ENCODE measurements at regions not wholly inside any gene's neighbourhood (a gene's known extent, or its start where the extent isn't known, plus 50 kb on each side); places are given as distances from the start of the nearest gene placed in this dataset.

DNA sequence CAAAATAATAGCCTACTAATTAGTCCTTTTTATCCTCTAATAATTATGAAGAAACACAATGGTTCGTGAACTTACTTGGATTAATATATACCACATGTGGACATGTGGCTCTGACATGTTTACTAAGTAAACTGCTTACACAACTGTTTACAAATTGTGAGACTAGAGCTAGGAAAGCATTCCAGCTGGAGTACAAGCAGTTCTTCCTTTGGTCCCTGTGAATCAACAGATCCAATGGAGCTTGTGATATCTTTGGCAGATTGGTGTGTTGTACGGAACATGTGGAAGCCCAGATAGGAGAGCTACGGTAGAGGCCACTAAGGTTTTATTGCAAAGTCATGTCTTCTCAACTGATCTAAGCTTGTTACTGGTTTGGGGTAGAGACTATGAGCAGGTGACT lies 145.5 kb upstream of the SPRY2 start:
- Histone ChIP-seq H3K9me2 (ENCODE audit: insufficient read depth, low read length) (no peaks in the 10 kb centered on the region), H3K9me3 (ENCODE audit: low read length) (no peaks in the 10 kb centered on the region), H3K27ac (ENCODE audit: low read length) (no peak overlapping the region), H3K27me3 (ENCODE audit: insufficient read depth, low read depth, low read length) (no peaks in the 10 kb centered on the region), H3K4me3 (ENCODE audit: low read length) (no peak overlapping the region), H3K79me2 (replicated peaks; ENCODE audit: insufficient read depth, low read length) (no peaks in the 10 kb centered on the region), H3K9ac (ENCODE audit: low read length) (no peak overlapping the region), H3F3A (ENCODE audit: insufficient read depth, low read length, poor library complexity, severe bottlenecking) (no peaks in the 10 kb centered on the region), H3K36me3 (ENCODE audit: insufficient read depth, low read length) (no peaks in the 10 kb centered on the region), H3K4me2 (ENCODE audit: low read length) (no peak overlapping the region), H2AFZ (ENCODE audit: low read depth, low read length) (no peak overlapping the region), H4K20me1 (ENCODE audit: insufficient read depth) (no peaks in the 10 kb centered on the region)
- TF ChIP-seq EP300 (conservative IDR thresholded peaks at IDR 0.05; ENCODE audit: poor library complexity, severe bottlenecking) (no peak), POLR2AphosphoS5 (IDR thresholded peaks at IDR 0.05) (no peak), EZH2 (IDR thresholded peaks at IDR 0.05; ENCODE audit: borderline replicate concordance, insufficient read depth, low read length, poor library complexity, severe bottlenecking) (no peak), MXI1 (conservative IDR thresholded peaks at IDR 0.05; ENCODE audit: poor library complexity, severe bottlenecking) (no peak)
- TF ChIP-seq, protein P1, sequence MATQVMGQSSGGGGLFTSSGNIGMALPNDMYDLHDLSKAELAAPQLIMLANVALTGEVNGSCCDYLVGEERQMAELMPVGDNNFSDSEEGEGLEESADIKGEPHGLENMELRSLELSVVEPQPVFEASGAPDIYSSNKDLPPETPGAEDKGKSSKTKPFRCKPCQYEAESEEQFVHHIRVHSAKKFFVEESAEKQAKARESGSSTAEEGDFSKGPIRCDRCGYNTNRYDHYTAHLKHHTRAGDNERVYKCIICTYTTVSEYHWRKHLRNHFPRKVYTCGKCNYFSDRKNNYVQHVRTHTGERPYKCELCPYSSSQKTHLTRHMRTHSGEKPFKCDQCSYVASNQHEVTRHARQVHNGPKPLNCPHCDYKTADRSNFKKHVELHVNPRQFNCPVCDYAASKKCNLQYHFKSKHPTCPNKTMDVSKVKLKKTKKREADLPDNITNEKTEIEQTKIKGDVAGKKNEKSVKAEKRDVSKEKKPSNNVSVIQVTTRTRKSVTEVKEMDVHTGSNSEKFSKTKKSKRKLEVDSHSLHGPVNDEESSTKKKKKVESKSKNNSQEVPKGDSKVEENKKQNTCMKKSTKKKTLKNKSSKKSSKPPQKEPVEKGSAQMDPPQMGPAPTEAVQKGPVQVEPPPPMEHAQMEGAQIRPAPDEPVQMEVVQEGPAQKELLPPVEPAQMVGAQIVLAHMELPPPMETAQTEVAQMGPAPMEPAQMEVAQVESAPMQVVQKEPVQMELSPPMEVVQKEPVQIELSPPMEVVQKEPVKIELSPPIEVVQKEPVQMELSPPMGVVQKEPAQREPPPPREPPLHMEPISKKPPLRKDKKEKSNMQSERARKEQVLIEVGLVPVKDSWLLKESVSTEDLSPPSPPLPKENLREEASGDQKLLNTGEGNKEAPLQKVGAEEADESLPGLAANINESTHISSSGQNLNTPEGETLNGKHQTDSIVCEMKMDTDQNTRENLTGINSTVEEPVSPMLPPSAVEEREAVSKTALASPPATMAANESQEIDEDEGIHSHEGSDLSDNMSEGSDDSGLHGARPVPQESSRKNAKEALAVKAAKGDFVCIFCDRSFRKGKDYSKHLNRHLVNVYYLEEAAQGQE (IDR thresholded peaks at IDR 0.05; ENCODE audit: borderline replicate concordance), result no peak
- TF ChIP-seq, protein P2, sequence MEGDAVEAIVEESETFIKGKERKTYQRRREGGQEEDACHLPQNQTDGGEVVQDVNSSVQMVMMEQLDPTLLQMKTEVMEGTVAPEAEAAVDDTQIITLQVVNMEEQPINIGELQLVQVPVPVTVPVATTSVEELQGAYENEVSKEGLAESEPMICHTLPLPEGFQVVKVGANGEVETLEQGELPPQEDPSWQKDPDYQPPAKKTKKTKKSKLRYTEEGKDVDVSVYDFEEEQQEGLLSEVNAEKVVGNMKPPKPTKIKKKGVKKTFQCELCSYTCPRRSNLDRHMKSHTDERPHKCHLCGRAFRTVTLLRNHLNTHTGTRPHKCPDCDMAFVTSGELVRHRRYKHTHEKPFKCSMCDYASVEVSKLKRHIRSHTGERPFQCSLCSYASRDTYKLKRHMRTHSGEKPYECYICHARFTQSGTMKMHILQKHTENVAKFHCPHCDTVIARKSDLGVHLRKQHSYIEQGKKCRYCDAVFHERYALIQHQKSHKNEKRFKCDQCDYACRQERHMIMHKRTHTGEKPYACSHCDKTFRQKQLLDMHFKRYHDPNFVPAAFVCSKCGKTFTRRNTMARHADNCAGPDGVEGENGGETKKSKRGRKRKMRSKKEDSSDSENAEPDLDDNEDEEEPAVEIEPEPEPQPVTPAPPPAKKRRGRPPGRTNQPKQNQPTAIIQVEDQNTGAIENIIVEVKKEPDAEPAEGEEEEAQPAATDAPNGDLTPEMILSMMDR (IDR thresholded peaks at IDR 0.05; ENCODE audit: poor library complexity, severe bottlenecking), result no peak

DNA sequence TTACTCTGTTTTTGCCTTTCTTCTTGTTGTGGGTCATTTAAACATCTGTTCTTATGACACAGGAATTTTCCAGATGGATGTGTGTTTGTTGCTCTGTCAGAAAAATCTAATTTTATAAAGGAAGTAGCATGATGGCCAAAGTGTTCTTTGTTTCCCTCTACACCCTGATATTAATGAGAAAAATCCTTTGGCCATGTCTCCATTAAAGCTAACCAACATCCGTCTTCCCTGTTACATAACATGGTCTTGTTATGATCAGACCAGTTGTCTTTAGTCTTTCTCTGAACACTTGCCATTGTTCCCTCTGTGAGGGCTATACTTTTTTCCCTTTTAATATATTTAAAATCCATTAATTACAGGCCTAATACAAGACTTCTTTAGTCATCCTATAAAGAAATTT lies 142.2 kb upstream of the SPRY2 start:
- Histone ChIP-seq H3K79me2 (replicated peaks; ENCODE audit: insufficient read depth, low read length) (no peaks in the 10 kb centered on the region), H3K27me3 (ENCODE audit: insufficient read depth, low read depth, low read length) (no peaks in the 10 kb centered on the region), H3K4me3 (ENCODE audit: low read length) (no peak overlapping the region), H3K9me3 (ENCODE audit: low read length) (no peaks in the 10 kb centered on the region), H3F3A (ENCODE audit: insufficient read depth, low read length, poor library complexity, severe bottlenecking) (no peaks in the 10 kb centered on the region), H3K4me2 (ENCODE audit: low read length) (no peak overlapping the region), H4K20me1 (ENCODE audit: insufficient read depth) (no peaks in the 10 kb centered on the region), H2AFZ (ENCODE audit: low read depth, low read length) (no peak overlapping the region), H3K36me3 (ENCODE audit: insufficient read depth, low read length) (no peaks in the 10 kb centered on the region), H3K9me2 (ENCODE audit: insufficient read depth, low read length) (no peaks in the 10 kb centered on the region), H3K27ac (ENCODE audit: low read length) (no peak overlapping the region), H3K9ac (ENCODE audit: low read length) (no peak overlapping the region)
- TF ChIP-seq POLR2AphosphoS5 (IDR thresholded peaks at IDR 0.05) (no peak), RAD21 (conservative IDR thresholded peaks at IDR 0.05) (no peak), SMC3 (conservative IDR thresholded peaks at IDR 0.05; ENCODE audit: poor library complexity) (no peak), EZH2 (IDR thresholded peaks at IDR 0.05; ENCODE audit: borderline replicate concordance, insufficient read depth, low read length, poor library complexity, severe bottlenecking) (no peak), MXI1 (conservative IDR thresholded peaks at IDR 0.05; ENCODE audit: poor library complexity, severe bottlenecking) (no peak), EP300 (conservative IDR thresholded peaks at IDR 0.05; ENCODE audit: poor library complexity, severe bottlenecking) (no peak), TAF1 (IDR thresholded peaks at IDR 0.05; ENCODE audit: low read depth) (no peak)
- TF ChIP-seq, protein P1 (IDR thresholded peaks at IDR 0.05; ENCODE audit: borderline replicate concordance), result no peak
- TF ChIP-seq, protein P2 (IDR thresholded peaks at IDR 0.05; ENCODE audit: poor library complexity, severe bottlenecking), result no peak
